PC-9 (cell line): ENCODE measurements at regions not wholly inside any gene's neighbourhood (a gene's known extent, or its start where the extent isn't known, plus 50 kb on each side); places are given as distances from the start of the nearest gene placed in this dataset.

ENCODE experiments used
- BruUV-seq: library from RNA; stranded (reverse); fragments of 400-500 nt; replicated peaks from 2 replicates; lab custom pipeline; 2021; lab: Mats Ljungman, UMichigan
- CTCF ChIA-PET: fragments of 300-600 bp; sonication (Branson Sonifier 250); formaldehyde crosslinking; loops from one replicate; lab custom pipeline; 2022; ENCODE audit warnings: antibody characterized with exemption; lab: Charles Lee
- POLR2A ChIA-PET: fragments of 300-600 bp; sonication (Branson Sonifier 250); formaldehyde crosslinking; loops from one replicate; lab custom pipeline; 2022; ENCODE audit warnings: antibody characterized with exemption; ENCODE audit not compliant: unreplicated experiment; lab: Charles Lee
- DNase-seq, 2 experiments: peaks; one replicate each; pipeline versions ENCODE4 v3.0.0 to v3.0.0-alpha.2; 2015 to 2022; ENCODE audit warnings: mixed read lengths in 1 of 2
- H2AFZ ChIP-seq: fragments of 200-600 bp; sonication (generic); 2 replicates; pipeline ENCODE4 v1.8.1; 2017; ENCODE audit warnings: antibody characterized with exemption
- H3F3A ChIP-seq: fragments of 200-600 bp; sonication (generic); 2 replicates; pipeline ENCODE4 v1.8.1; 2017; ENCODE audit warnings: antibody characterized with exemption, mild to moderate bottlenecking, low read depth; ENCODE audit not compliant: insufficient read depth
- H3K27ac ChIP-seq: fragments of 200-600 bp; sonication (generic); 2 replicates; pipeline ENCODE4 v1.6.1; 2016; ENCODE audit warnings: mixed run types
- H3K27me3 ChIP-seq: fragments of 200-600 bp; sonication (generic); 2 replicates; pipeline ENCODE4 v1.6.1; 2016; ENCODE audit warnings: low read depth, mixed run types; ENCODE audit not compliant: insufficient read depth
- H3K36me3 ChIP-seq: fragments of 200-600 bp; sonication (generic); 2 replicates; pipeline ENCODE4 v1.6.1; 2016; ENCODE audit warnings: low read depth, mixed run types
- H3K4me1 ChIP-seq: fragments of 200-600 bp; sonication (generic); replicated peaks from 2 replicates; pipeline ENCODE4 v1.6.1; 2016; ENCODE audit warnings: mixed run types; ENCODE audit not compliant: insufficient read depth
- H3K4me2 ChIP-seq: fragments of 200-600 bp; sonication (generic); 2 replicates; pipeline ENCODE4 v1.6.1; 2017; ENCODE audit warnings: mixed run types
- H3K4me3 ChIP-seq: fragments of 200-600 bp; sonication (generic); 2 replicates; pipeline ENCODE4 v1.6.1; 2016; ENCODE audit warnings: mixed run types
- H3K79me2 ChIP-seq: fragments of 200-600 bp; sonication (generic); 2 replicates; pipeline ENCODE4 v1.6.1; 2017; ENCODE audit warnings: low read depth, mixed run types
- H3K9me2 ChIP-seq: fragments of 200-600 bp; sonication (generic); 2 replicates; pipeline ENCODE4 v1.8.1; 2017; ENCODE audit warnings: mild to moderate bottlenecking; ENCODE audit not compliant: insufficient read depth
- H3K9me3 ChIP-seq: fragments of 200-600 bp; sonication (generic); 2 replicates; pipeline ENCODE4 v1.8.1; 2016; ENCODE audit warnings: low read depth; ENCODE audit not compliant: insufficient read depth
- H4K20me1 ChIP-seq: fragments of 200-600 bp; sonication (generic); 2 replicates; pipeline ENCODE4 v1.8.1; 2017; ENCODE audit not compliant: insufficient read depth
- EZH2 ChIP-seq: fragments of 200-600 bp; sonication (generic); IDR thresholded peaks from 2 replicates; pipeline ENCODE4 v1.8.0; 2017; ENCODE audit warnings: antibody characterized with exemption, low read depth
- intact Hi-C: fragments of 100-400 bp; cut with micrococcal nuclease; formaldehyde crosslinking; loops from one replicate; pipeline ENCODE4 v1.10.0; 2022; ENCODE audit not compliant: unreplicated experiment
- TF ChIP-seq, protein P1 (sequence below): fragments of 200-600 bp; sonication (generic); conservative IDR thresholded peaks from 2 replicates; pipeline ENCODE4 v1.6.1; 2017; ENCODE audit warnings: mixed run types, antibody characterized with exemption, mild to moderate bottlenecking, moderate library complexity

DNA sequence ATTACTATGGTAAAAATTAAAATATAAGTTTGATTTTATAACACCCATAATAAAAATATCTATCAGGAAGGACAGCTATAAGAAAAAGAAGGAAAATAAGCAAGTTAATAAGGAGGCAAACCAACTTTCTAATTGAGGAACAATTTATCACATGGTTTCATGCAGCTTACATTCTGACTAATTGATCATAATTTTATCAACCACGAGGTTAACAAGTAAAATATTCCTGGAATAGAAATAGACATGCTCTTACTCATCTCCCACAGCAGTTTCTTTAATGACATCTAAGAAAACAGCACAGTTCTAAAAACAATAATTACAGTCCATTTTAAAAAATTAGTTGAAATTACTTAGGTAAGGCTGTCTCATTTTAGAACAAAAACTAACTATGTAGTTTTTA is 130.8 kb upstream of the KRR1 start:
- Histone ChIP-seq H3K27me3 (no peaks in the 10 kb centered on the region), H3K4me2 (no peak overlapping the region), H3K27ac (no peak overlapping the region), H4K20me1 (no peaks in the 10 kb centered on the region), H3K79me2 (no peaks in the 10 kb centered on the region), H3K9me2 (no peaks in the 10 kb centered on the region), H3K36me3 (no peaks in the 10 kb centered on the region), H3K4me3 (no peak overlapping the region), H3K9me3 (no peaks in the 10 kb centered on the region), H3F3A (no peaks in the 10 kb centered on the region), H2AFZ (no peak overlapping the region), H3K4me1 (no peaks in the 10 kb centered on the region)
- ChIA-PET CTCF (no interaction called here), POLR2A (no interaction called here)
- intact Hi-C loops: no loop called here
- no peak for DNase-seq
- BruUV-seq: no TSS peak
- no peak for TF ChIP-seq EZH2
- TF ChIP-seq, protein P1, sequence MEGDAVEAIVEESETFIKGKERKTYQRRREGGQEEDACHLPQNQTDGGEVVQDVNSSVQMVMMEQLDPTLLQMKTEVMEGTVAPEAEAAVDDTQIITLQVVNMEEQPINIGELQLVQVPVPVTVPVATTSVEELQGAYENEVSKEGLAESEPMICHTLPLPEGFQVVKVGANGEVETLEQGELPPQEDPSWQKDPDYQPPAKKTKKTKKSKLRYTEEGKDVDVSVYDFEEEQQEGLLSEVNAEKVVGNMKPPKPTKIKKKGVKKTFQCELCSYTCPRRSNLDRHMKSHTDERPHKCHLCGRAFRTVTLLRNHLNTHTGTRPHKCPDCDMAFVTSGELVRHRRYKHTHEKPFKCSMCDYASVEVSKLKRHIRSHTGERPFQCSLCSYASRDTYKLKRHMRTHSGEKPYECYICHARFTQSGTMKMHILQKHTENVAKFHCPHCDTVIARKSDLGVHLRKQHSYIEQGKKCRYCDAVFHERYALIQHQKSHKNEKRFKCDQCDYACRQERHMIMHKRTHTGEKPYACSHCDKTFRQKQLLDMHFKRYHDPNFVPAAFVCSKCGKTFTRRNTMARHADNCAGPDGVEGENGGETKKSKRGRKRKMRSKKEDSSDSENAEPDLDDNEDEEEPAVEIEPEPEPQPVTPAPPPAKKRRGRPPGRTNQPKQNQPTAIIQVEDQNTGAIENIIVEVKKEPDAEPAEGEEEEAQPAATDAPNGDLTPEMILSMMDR: no peak

- ChIA-PET CTCF (no interaction called here), POLR2A (interaction anchor here (0.6 to 0.7 kb wide), 5 partner anchors 206 to 390 kb away, joined by 3 to 6 read pairs (median 4); no protein-coding TSS in a partner anchor)
- no peaks in the 10 kb centered on the region for H3K79me2 ChIP-seq
- H3K9me2 ChIP-seq: no peaks in the 10 kb centered on the region
- no peak overlapping the region for H3K27ac ChIP-seq
- no peak overlapping the region for H3K4me3 ChIP-seq
- TF ChIP-seq EZH2: no peak
- TF ChIP-seq, protein P1: no peak
- H3K27me3 ChIP-seq: no peaks in the 10 kb centered on the region
- no TSS peak for BruUV-seq
- H3K36me3 ChIP-seq: no peaks in the 10 kb centered on the region
- no peaks in the 10 kb centered on the region for H3K9me3 ChIP-seq
- peaks cover under 1% of the 10 kb centered on the region; the same call in 1 of the 2 replicates for H3F3A ChIP-seq
- intact Hi-C loops: no loop called here
- DNase-seq: peak in 1 of 2 experiments; percentile 13
- H3K4me1 ChIP-seq: peaks cover 3% of the 10 kb centered on the region
- no peak overlapping the region for H3K4me2 ChIP-seq
- H2AFZ ChIP-seq: no peak overlapping the region
- H4K20me1 ChIP-seq: no peaks in the 10 kb centered on the region
These were observed 129.8 kb upstream of the KRR1 start for GRCh38 chr12:75641031-75641780.

DNA sequence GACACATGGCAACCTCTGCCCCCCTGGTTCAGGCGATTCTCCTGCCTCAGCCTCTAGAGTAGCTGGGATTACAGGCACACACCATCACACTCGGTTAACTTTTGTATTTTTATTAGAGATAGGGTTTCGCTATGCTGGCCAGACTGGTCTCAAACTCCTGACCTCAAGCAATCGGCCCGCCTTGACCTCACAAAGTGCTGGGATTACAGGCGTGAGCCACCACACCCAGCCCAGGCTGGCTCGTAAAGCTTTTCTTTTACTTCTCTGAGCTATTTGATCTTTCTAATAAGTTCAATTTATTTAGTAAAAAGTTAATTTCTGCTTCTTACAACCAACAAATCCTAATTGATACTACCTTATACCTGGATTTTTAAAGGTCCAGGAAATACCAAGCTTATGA is 127.4 kb upstream of the KRR1 start:
- no peak for DNase-seq
- Histone ChIP-seq H4K20me1 (no peaks in the 10 kb centered on the region), H3K79me2 (no peaks in the 10 kb centered on the region), H3F3A (peaks cover 10% of the 10 kb centered on the region; the same call in 1 of the 2 replicates), H2AFZ (no peak overlapping the region), H3K36me3 (no peaks in the 10 kb centered on the region), H3K4me2 (no peak overlapping the region), H3K9me3 (no peaks in the 10 kb centered on the region), H3K4me1 (peaks cover 16% of the 10 kb centered on the region), H3K4me3 (no peak overlapping the region), H3K9me2 (no peaks in the 10 kb centered on the region), H3K27ac (no peak overlapping the region), H3K27me3 (no peaks in the 10 kb centered on the region)
- ChIA-PET POLR2A (interaction anchor here (0.7 kb wide), 1 partner anchor 912 kb away, joined by 6 read pairs; no protein-coding TSS in a partner anchor), CTCF (interaction anchor here (0.5 kb wide), 1 partner anchor 314 kb away, joined by 10 read pairs; no protein-coding TSS in a partner anchor)
- TF ChIP-seq, protein P1: no peak
- intact Hi-C loops: no loop called here
- no TSS peak for BruUV-seq
